HepG2 (cell line): ENCODE measurements at regions not wholly inside any gene's neighbourhood (a gene's known extent, or its start where the extent isn't known, plus 50 kb on each side); places are given as distances from the start of the nearest gene placed in this dataset.

Experiments used
- GTF3A ChIP-seq: sonication (generic); formaldehyde crosslinking; conservative IDR thresholded peaks from 2 replicates; pipeline ENCODE4 v1.4.0; 2020; ENCODE audit warnings: mild to moderate bottlenecking, missing genetic modification reagents
- HMG20A ChIP-seq: IDR thresholded peaks from 2 replicates; pipeline ENCODE4 v1.6.1; 2016; ENCODE audit warnings: borderline replicate concordance
- KLF13 ChIP-seq: sonication (generic); formaldehyde crosslinking; IDR thresholded peaks from 2 replicates; pipeline ENCODE4 v1.4.0; 2020; ENCODE audit warnings: mild to moderate bottlenecking, missing genetic modification reagents
- NFKB2 ChIP-seq: sonication (generic); formaldehyde crosslinking; IDR thresholded peaks from 2 replicates; pipeline ENCODE4 v1.4.0; 2020; ENCODE audit warnings: missing genetic modification reagents, borderline replicate concordance
- POLR2AphosphoS5 ChIP-seq: IDR thresholded peaks from 2 replicates; pipeline ENCODE4 v1.6.1; 2012; ENCODE audit warnings: low read depth, low read length
- SAP130 ChIP-seq: IDR thresholded peaks from 2 replicates; pipeline ENCODE4 v1.6.1; 2016; ENCODE audit warnings: low read depth
- SMARCE1 ChIP-seq: fragments of 450-650 bp; IDR thresholded peaks from 2 replicates; pipeline ENCODE4 v1.6.1; 2017; ENCODE audit warnings: borderline replicate concordance
- SPEN ChIP-seq: sonication (generic); formaldehyde crosslinking; IDR thresholded peaks from 2 replicates; pipeline ENCODE4 v1.5.1; 2020; ENCODE audit warnings: low read depth, mild to moderate bottlenecking, missing genetic modification reagents
- UBTF ChIP-seq: sonication (generic); formaldehyde crosslinking; IDR thresholded peaks from 2 replicates; pipeline ENCODE4 v1.4.0; 2020; ENCODE audit warnings: mild to moderate bottlenecking, missing genetic modification reagents
- ZBTB10 ChIP-seq: sonication (generic); formaldehyde crosslinking; IDR thresholded peaks from 2 replicates; pipeline ENCODE4 v1.4.0; 2020; ENCODE audit warnings: missing genetic modification reagents, borderline replicate concordance
- ZNF501 ChIP-seq: sonication (generic); formaldehyde crosslinking; IDR thresholded peaks from 2 replicates; pipeline ENCODE4 v1.5.1; 2020; ENCODE audit warnings: mild to moderate bottlenecking, moderate library complexity, missing genetic modification reagents
- TF ChIP-seq, protein P1 (sequence below): sonication (generic); formaldehyde crosslinking; IDR thresholded peaks from one replicate; pipeline ENCODE4 v1.5.1; 2020; ENCODE audit warnings: mild to moderate bottlenecking, missing genetic modification reagents; ENCODE audit errors: not compliant biosample characterization

- TF ChIP-seq, protein P1, sequence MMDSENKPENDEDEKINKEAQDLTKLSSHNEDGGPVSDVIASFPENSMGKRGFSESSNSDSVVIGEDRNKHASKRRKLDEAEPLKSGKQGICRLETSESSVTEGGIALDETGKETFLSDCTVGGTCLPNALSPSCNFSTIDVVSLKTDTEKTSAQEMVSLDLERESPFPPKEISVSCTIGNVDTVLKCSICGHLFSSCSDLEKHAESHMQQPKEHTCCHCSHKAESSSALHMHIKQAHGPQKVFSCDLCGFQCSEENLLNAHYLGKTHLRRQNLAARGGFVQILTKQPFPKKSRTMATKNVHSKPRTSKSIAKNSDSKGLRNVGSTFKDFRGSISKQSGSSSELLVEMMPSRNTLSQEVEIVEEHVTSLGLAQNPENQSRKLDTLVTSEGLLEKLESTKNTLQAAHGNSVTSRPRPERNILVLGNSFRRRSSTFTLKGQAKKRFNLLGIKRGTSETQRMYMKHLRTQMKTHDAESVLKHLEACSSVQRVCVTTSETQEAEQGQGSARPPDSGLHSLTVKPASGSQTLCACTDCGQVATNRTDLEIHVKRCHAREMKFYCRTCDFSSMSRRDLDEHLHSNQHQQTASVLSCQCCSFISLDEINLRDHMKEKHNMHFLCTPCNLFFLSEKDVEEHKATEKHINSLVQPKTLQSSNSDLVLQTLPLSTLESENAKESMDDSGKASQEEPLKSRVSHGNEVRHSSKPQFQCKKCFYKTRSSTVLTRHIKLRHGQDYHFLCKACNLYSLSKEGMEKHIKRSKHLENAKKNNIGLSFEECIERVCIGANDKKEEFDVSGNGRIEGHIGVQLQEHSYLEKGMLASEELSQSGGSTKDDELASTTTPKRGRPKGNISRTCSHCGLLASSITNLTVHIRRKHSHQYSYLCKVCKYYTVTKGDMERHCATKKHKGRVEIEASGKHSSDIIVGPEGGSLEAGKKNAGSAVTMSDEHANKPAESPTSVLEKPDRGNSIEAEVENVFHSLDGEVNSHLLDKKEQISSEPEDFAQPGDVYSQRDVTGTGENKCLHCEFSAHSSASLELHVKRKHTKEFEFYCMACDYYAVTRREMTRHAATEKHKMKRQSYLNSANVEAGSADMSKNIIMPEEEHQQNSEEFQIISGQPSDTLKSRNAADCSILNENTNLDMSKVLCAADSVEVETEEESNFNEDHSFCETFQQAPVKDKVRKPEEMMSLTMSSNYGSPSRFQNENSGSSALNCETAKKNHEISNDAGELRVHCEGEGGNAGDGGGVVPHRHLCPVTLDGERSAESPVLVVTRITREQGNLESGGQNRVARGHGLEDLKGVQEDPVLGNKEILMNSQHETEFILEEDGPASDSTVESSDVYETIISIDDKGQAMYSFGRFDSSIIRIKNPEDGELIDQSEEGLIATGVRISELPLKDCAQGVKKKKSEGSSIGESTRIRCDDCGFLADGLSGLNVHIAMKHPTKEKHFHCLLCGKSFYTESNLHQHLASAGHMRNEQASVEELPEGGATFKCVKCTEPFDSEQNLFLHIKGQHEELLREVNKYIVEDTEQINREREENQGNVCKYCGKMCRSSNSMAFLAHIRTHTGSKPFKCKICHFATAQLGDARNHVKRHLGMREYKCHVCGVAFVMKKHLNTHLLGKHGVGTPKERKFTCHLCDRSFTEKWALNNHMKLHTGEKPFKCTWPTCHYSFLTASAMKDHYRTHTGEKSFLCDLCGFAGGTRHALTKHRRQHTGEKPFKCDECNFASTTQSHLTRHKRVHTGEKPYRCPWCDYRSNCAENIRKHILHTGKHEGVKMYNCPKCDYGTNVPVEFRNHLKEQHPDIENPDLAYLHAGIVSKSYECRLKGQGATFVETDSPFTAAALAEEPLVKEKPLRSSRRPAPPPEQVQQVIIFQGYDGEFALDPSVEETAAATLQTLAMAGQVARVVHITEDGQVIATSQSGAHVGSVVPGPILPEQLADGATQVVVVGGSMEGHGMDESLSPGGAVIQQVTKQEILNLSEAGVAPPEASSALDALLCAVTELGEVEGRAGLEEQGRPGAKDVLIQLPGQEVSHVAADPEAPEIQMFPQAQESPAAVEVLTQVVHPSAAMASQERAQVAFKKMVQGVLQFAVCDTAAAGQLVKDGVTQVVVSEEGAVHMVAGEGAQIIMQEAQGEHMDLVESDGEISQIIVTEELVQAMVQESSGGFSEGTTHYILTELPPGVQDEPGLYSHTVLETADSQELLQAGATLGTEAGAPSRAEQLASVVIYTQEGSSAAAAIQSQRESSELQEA (CRISPR knock-in tag), result no peak
- TF ChIP-seq POLR2AphosphoS5 (no peak), KLF13 (no peak), HMG20A (CRISPR knock-in tag) (peak; percentile 41; the same call in 1 of the 2 replicates), SAP130 (CRISPR knock-in tag) (0 out of 2 replicates have a peak, but pooled peaks have one; percentile 18), ZBTB10 (CRISPR knock-in tag) (no peak), UBTF (CRISPR knock-in tag) (peak; percentile 24; the same call in 1 of the 2 replicates), ZNF501 (peak; percentile 23; the same call in 1 of the 2 replicates), GTF3A (no peak), NFKB2 (CRISPR knock-in tag) (no peak), SMARCE1 (no peak), SPEN (CRISPR knock-in tag) (no peak)
Observed at GRCh38 chr14:61188978-61189808, 91.9 kb downstream of the TMEM30B start (continued).
